HG03442 (cell line): ENCODE measurements at regions not wholly inside any gene's neighbourhood (a gene's known extent, or its start where the extent isn't known, plus 50 kb on each side); places are given as distances from the start of the nearest gene placed in this dataset.

Source experiments
- ATAC-seq: cut with Tn5 transposase; IDR thresholded peaks from one replicate; pipeline ENCODE4 v1.9.1; 2021; ENCODE audit warnings: mild to moderate bottlenecking, moderate library complexity; ENCODE audit not compliant: unreplicated experiment

- ATAC-seq, result no peak
Measured at GRCh38 chr2:235139956-235140800, 188.4 kb downstream of the SH3BP4 start.

- no peak for ATAC-seq
Measured at GRCh38 chr2:235140801-235141081, 188.9 kb downstream of the SH3BP4 start.

- no peak for ATAC-seq
Measured at GRCh38 chr2:235141411-235142128, 189.8 kb downstream of the SH3BP4 start.

GRCh38 chr2:235142601-235143000 lies 190.8 kb downstream of the SH3BP4 start:
- ATAC-seq, result no peak

GRCh38 chr2:235143789-235144188 lies 192.0 kb downstream of the SH3BP4 start:
- ATAC-seq, result no peak

- no peak for ATAC-seq
Measured at GRCh38 chr2:235144291-235144690, 192.5 kb downstream of the SH3BP4 start.

- ATAC-seq, result no peak
Measured at GRCh38 chr2:235146206-235146605, 194.4 kb downstream of the SH3BP4 start.

- no peak for ATAC-seq
Measured at GRCh38 chr2:235146871-235147565, 195.2 kb downstream of the SH3BP4 start.

- no peak for ATAC-seq
Measured at GRCh38 chr2:235148201-235149170, 196.7 kb downstream of the SH3BP4 start.

GRCh38 chr2:235149240-235149659 lies 197.4 kb downstream of the SH3BP4 start:
- ATAC-seq, result no peak

GRCh38 chr2:235149736-235150135 lies 197.9 kb downstream of the SH3BP4 start:
- ATAC-seq, result no peak

GRCh38 chr2:235151152-235151551 lies 199.3 kb downstream of the SH3BP4 start:
- ATAC-seq, result no peak

GRCh38 chr2:235155163-235155562 lies 203.3 kb downstream of the SH3BP4 start:
- no peak for ATAC-seq

- no peak for ATAC-seq
Measured at GRCh38 chr2:235156055-235156454, 204.2 kb downstream of the SH3BP4 start.

GRCh38 chr2:235157746-235158482 lies 206.1 kb downstream of the SH3BP4 start:
- no peak for ATAC-seq

- ATAC-seq, result no peak
Measured at GRCh38 chr2:235160281-235160810, 208.5 kb downstream of the SH3BP4 start.

- ATAC-seq, result no peak
Measured at GRCh38 chr2:235161565-235161964, 209.7 kb downstream of the SH3BP4 start.

GRCh38 chr2:235162082-235162836 lies 210.4 kb downstream of the SH3BP4 start:
- no peak for ATAC-seq

GRCh38 chr2:235162837-235163197 lies 211.0 kb downstream of the SH3BP4 start:
- ATAC-seq, result no peak
